ENCODE measurements at regions not wholly inside any gene's neighbourhood (a gene's known extent, or its start where the extent isn't known, plus 50 kb on each side); places are given as distances from the start of the nearest gene placed in this dataset.

DNA sequence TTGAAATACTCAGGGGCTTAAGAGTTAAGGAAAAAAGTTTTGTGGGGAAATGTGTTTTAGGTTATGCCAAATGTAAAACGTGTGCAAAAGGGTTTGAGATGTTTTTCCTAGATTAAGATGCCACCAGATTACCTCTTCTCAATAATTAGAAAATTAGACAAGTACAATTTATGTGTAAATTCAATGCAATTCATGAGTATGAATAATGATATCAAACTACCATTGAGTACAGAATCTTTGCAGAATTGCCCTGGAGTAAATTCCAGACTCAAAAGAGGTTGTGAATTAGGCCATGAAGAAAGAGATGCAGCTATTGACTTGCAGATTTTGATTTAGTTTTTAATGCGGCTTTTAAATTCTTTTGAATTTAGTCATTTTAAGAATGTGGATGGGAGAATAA lies 159.4 kb upstream of the INHBA start:
- Histone ChIP-seq H3K27me3 (replicated peaks in 2 of 5; ENCODE audit: control insufficient read depth in 4 of 5, insufficient read depth in 5 of 5, low read length in 4 of 5) (no peaks in the 10 kb centered on the region), H3K4me1 (ENCODE audit: control extremely low read depth in 1 of 4, control insufficient read depth in 4 of 4, insufficient read depth in 4 of 4, low read length in 3 of 4) (peaks cover 9 to 20% (median 16%) of the 10 kb centered on the region in 4 experiments), H3K36me3 (ENCODE audit: control insufficient read depth in 4 of 4, insufficient read depth in 4 of 4, low read length in 3 of 4) (no peaks in the 10 kb centered on the region), H3K27ac (ENCODE audit: insufficient read depth in 1 of 2, low read depth in 1 of 2, low read length in 2 of 2, poor library complexity in 1 of 2, severe bottlenecking in 2 of 2) (no peak overlapping the region), H3K4me3 (ENCODE audit: control insufficient read depth in 1 of 7, extremely low read depth in 1 of 7, insufficient read depth in 4 of 7, low read depth in 2 of 7, low read length in 6 of 7) (no peak overlapping the region), H3K9me3 (ENCODE audit: control extremely low read depth in 1 of 5, control insufficient read depth in 4 of 5, insufficient read depth in 2 of 5, low read depth in 1 of 5, low read length in 4 of 5) (peaks cover 2 to 24% (median 17%) of the 10 kb centered on the region in 5 experiments)
- ChIA-PET POLR2A (interaction anchor here (0.8 to 1.1 kb wide), 3 partner anchors 17 to 130 kb away, joined by 3 to 4 read pairs (median 3); no protein-coding TSS in a partner anchor), CTCF (interaction anchor here (0.9 to 1.5 kb wide), 2 partner anchors 11 to 17 kb away, joined by 3 to 4 read pairs; no protein-coding TSS in a partner anchor)
- WGBS (ENCODE audit: insufficient coverage), result no CpG with 5 or more reads among the region's 2 CpGs
- DNase-seq, result no peak

DNA sequence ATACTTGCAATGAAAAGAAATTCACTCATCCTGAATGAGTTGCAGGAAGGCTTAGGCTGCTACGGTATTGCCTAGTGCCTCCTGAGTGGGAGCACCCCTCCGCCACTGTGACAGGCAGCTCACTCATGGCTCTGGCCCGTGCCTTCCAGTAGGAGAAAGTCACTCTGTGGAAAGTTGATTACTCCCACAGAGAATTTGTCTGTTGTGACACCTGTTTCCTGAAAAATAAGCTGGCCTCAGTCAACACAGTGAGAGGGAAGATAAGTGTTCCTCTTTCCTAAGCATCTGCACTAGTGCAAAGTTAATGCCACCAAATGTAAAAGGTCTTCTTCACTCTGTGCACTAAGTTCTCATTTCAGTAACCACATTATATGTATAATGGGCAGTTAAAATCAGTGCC lies 158.8 kb upstream of the INHBA start:
- H3K27ac ChIP-seq (ENCODE audit: insufficient read depth in 1 of 2, low read depth in 1 of 2, low read length in 2 of 2, poor library complexity in 1 of 2, severe bottlenecking in 2 of 2), result peak overlapping the region; percentile 10 to 32
- DNase-seq, result peak; percentile 69 to 89 (median 82)
- H3K4me3 ChIP-seq (ENCODE audit: control insufficient read depth in 1 of 7, extremely low read depth in 1 of 7, insufficient read depth in 4 of 7, low read depth in 2 of 7, low read length in 6 of 7), result peak overlapping the region in 2 of 7 experiments; percentile 16 to 19
- ChIA-PET CTCF (interaction anchor here (0.9 to 1.2 kb wide), 2 partner anchors 12 to 29 kb away, joined by 3 to 4 read pairs; no protein-coding TSS in a partner anchor), POLR2A (interaction anchor here (0.6 to 1.1 kb wide), 5 partner anchors 9 to 154 kb away, joined by 3 to 4 read pairs (median 3); no protein-coding TSS in a partner anchor)
- H3K9me3 ChIP-seq (ENCODE audit: control extremely low read depth in 1 of 5, control insufficient read depth in 4 of 5, insufficient read depth in 2 of 5, low read depth in 1 of 5, low read length in 4 of 5), result peaks cover 2 to 24% (median 17%) of the 10 kb centered on the region in 5 experiments
- H3K36me3 ChIP-seq (ENCODE audit: control insufficient read depth in 4 of 4, insufficient read depth in 4 of 4, low read length in 3 of 4), result no peaks in the 10 kb centered on the region
- peaks cover 9 to 20% (median 16%) of the 10 kb centered on the region in 4 experiments for H3K4me1 ChIP-seq (ENCODE audit: control extremely low read depth in 1 of 4, control insufficient read depth in 4 of 4, insufficient read depth in 4 of 4, low read length in 3 of 4)
- 6% methylated on average over 3 of the region's 3 CpGs for WGBS (ENCODE audit: insufficient coverage)
- H3K27me3 ChIP-seq (replicated peaks in 2 of 5; ENCODE audit: control insufficient read depth in 4 of 5, insufficient read depth in 5 of 5, low read length in 4 of 5), result no peaks in the 10 kb centered on the region

DNA sequence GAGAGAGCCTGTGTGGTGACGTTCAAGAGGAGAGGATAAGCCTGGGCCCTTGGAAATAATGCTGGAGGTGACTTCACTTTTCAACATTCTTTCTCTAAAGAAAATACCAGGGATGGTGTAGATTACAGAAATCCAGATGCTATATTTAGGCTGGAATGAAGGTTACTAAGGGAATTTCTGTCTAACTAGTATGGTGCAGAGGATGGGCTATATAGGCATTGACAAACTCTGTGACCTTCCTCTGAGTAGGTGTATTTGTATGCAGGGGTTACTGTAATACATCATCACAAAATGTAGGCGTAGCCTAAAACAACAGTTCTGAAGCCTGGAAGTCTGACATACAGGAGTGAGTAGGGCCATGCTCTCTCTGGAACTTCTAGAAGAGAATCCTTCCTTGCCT lies 155.3 kb upstream of the INHBA start:
- H3K4me1 ChIP-seq (ENCODE audit: control extremely low read depth in 1 of 4, control insufficient read depth in 4 of 4, insufficient read depth in 4 of 4, low read length in 3 of 4), result peaks cover 9 to 19% (median 18%) of the 10 kb centered on the region in 4 experiments
- ChIA-PET CTCF (no interaction called here), POLR2A (no interaction called here)
- H3K27ac ChIP-seq (ENCODE audit: insufficient read depth in 1 of 2, low read depth in 1 of 2, low read length in 2 of 2, poor library complexity in 1 of 2, severe bottlenecking in 2 of 2), result no peak overlapping the region
- DNase-seq, result no peak
- WGBS (ENCODE audit: insufficient coverage), result 100% methylated on average over 1 of the region's 2 CpGs
- H3K36me3 ChIP-seq (ENCODE audit: control insufficient read depth in 4 of 4, insufficient read depth in 4 of 4, low read length in 3 of 4), result no peaks in the 10 kb centered on the region
- no peaks in the 10 kb centered on the region for H3K27me3 ChIP-seq (replicated peaks in 2 of 5; ENCODE audit: control insufficient read depth in 4 of 5, insufficient read depth in 5 of 5, low read length in 4 of 5)
- no peak overlapping the region for H3K4me3 ChIP-seq (ENCODE audit: control insufficient read depth in 1 of 7, extremely low read depth in 1 of 7, insufficient read depth in 4 of 7, low read depth in 2 of 7, low read length in 6 of 7)
- H3K9me3 ChIP-seq (ENCODE audit: control extremely low read depth in 1 of 5, control insufficient read depth in 4 of 5, insufficient read depth in 2 of 5, low read depth in 1 of 5, low read length in 4 of 5), result no peaks in the 10 kb centered on the region

DNA sequence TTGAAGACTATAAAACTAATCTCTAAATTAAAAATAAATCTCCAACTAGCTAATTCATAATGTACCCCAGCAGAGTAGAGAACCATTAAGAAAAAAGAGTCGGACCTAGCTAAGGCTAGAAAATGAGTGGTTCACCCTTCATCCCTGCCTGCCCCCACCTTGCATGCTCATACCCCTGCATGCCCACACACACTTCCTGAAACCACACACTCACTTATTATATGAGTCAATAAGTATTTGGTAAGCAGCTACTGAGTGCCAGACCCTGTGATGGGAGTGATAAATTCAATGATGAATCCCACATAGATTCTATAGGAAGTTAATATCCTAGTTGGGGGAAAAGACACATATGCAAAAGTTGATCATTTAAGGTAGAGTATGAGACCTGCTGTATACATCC lies 152.9 kb upstream of the INHBA start:
- ChIA-PET POLR2A (interaction anchor here (1.0 kb wide), 1 partner anchor 10 kb away, joined by 3 read pairs; no protein-coding TSS in a partner anchor), CTCF (interaction anchor here (1.2 to 1.5 kb wide), 4 partner anchors 18 to 85 kb away, joined by 3 read pairs; no protein-coding TSS in a partner anchor)
- Histone ChIP-seq H3K4me3 (ENCODE audit: control insufficient read depth in 1 of 7, extremely low read depth in 1 of 7, insufficient read depth in 4 of 7, low read depth in 2 of 7, low read length in 6 of 7) (no peak overlapping the region), H3K36me3 (ENCODE audit: control insufficient read depth in 4 of 4, insufficient read depth in 4 of 4, low read length in 3 of 4) (no peaks in the 10 kb centered on the region), H3K9me3 (ENCODE audit: control extremely low read depth in 1 of 5, control insufficient read depth in 4 of 5, insufficient read depth in 2 of 5, low read depth in 1 of 5, low read length in 4 of 5) (peaks cover 0 to 4% (median 0%) of the 10 kb centered on the region in 5 experiments), H3K27ac (ENCODE audit: insufficient read depth in 1 of 2, low read depth in 1 of 2, low read length in 2 of 2, poor library complexity in 1 of 2, severe bottlenecking in 2 of 2) (no peak overlapping the region), H3K27me3 (replicated peaks in 2 of 5; ENCODE audit: control insufficient read depth in 4 of 5, insufficient read depth in 5 of 5, low read length in 4 of 5) (no peaks in the 10 kb centered on the region), H3K4me1 (ENCODE audit: control extremely low read depth in 1 of 4, control insufficient read depth in 4 of 4, insufficient read depth in 4 of 4, low read length in 3 of 4) (peaks cover 0 to 7% (median 2%) of the 10 kb centered on the region in 4 experiments)
- WGBS (ENCODE audit: insufficient coverage), result no CpG with 5 or more reads among the region's 1 CpG
- peak in 2 of 3 donors; percentile 35 to 47 for DNase-seq

DNA sequence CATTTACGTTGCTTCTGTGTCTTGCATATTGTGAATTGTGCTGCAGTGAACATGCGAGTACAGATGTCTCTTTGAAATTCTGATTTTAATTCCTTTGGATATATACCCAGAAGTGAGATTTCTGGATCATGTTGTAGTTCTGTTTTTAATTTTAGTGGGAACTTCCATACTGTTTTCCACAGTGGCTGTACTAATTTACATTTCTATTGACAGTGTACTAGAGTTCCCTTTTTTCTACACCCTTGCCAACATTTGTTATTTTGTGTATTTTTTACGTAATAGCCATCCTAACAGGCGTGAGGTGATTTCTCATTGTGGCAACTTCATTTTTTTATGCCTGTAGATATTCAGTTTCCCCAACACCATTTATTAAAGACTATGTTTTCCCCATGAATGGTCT lies 144.7 kb upstream of the INHBA start:
- no peaks in the 10 kb centered on the region for H3K36me3 ChIP-seq (ENCODE audit: control insufficient read depth in 4 of 4, insufficient read depth in 4 of 4, low read length in 3 of 4)
- no peak for DNase-seq
- WGBS (ENCODE audit: insufficient coverage), result 93% methylated on average over 2 of the region's 4 CpGs
- no peak overlapping the region for H3K4me3 ChIP-seq (ENCODE audit: control insufficient read depth in 1 of 7, extremely low read depth in 1 of 7, insufficient read depth in 4 of 7, low read depth in 2 of 7, low read length in 6 of 7)
- H3K4me1 ChIP-seq (ENCODE audit: control extremely low read depth in 1 of 4, control insufficient read depth in 4 of 4, insufficient read depth in 4 of 4, low read length in 3 of 4), result no peaks in the 10 kb centered on the region
- POLR2A ChIA-PET, result no interaction called here
- H3K27ac ChIP-seq (ENCODE audit: insufficient read depth in 1 of 2, low read depth in 1 of 2, low read length in 2 of 2, poor library complexity in 1 of 2, severe bottlenecking in 2 of 2), result no peak overlapping the region
- H3K27me3 ChIP-seq (replicated peaks in 2 of 5; ENCODE audit: control insufficient read depth in 4 of 5, insufficient read depth in 5 of 5, low read length in 4 of 5), result no peaks in the 10 kb centered on the region
- CTCF ChIA-PET, result no interaction called here
- H3K9me3 ChIP-seq (ENCODE audit: control extremely low read depth in 1 of 5, control insufficient read depth in 4 of 5, insufficient read depth in 2 of 5, low read depth in 1 of 5, low read length in 4 of 5), result peaks cover 0 to 14% (median 7%) of the 10 kb centered on the region in 5 experiments

DNA sequence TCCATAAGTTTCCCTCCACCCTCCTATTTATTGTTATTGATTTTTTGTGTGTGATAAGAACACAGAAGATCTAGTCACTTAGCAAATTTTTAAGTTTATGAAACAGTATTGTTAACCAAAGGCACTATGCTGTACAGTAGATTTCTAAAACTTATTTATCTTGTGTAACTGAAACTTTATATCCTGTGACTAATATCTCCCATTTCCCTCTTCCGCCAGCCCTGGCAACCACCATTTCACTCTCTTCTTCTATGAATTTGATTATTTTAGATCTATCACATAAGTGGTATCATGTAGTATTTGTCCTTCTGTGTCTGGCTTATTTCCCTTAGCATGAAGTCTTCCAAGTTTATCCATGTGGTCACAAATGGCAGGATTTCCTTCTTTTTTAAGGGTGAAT lies 144.3 kb upstream of the INHBA start:
- WGBS (ENCODE audit: insufficient coverage), result no CpG with 5 or more reads among the region's 1 CpG
- Histone ChIP-seq H3K27me3 (replicated peaks in 2 of 5; ENCODE audit: control insufficient read depth in 4 of 5, insufficient read depth in 5 of 5, low read length in 4 of 5) (no peaks in the 10 kb centered on the region), H3K4me1 (ENCODE audit: control extremely low read depth in 1 of 4, control insufficient read depth in 4 of 4, insufficient read depth in 4 of 4, low read length in 3 of 4) (no peaks in the 10 kb centered on the region), H3K9me3 (ENCODE audit: control extremely low read depth in 1 of 5, control insufficient read depth in 4 of 5, insufficient read depth in 2 of 5, low read depth in 1 of 5, low read length in 4 of 5) (peaks cover 0 to 12% (median 7%) of the 10 kb centered on the region in 5 experiments), H3K27ac (ENCODE audit: insufficient read depth in 1 of 2, low read depth in 1 of 2, low read length in 2 of 2, poor library complexity in 1 of 2, severe bottlenecking in 2 of 2) (no peak overlapping the region), H3K4me3 (ENCODE audit: control insufficient read depth in 1 of 7, extremely low read depth in 1 of 7, insufficient read depth in 4 of 7, low read depth in 2 of 7, low read length in 6 of 7) (no peak overlapping the region), H3K36me3 (ENCODE audit: control insufficient read depth in 4 of 4, insufficient read depth in 4 of 4, low read length in 3 of 4) (no peaks in the 10 kb centered on the region)
- ChIA-PET POLR2A (no interaction called here), CTCF (no interaction called here)
- DNase-seq, result no peak

DNA sequence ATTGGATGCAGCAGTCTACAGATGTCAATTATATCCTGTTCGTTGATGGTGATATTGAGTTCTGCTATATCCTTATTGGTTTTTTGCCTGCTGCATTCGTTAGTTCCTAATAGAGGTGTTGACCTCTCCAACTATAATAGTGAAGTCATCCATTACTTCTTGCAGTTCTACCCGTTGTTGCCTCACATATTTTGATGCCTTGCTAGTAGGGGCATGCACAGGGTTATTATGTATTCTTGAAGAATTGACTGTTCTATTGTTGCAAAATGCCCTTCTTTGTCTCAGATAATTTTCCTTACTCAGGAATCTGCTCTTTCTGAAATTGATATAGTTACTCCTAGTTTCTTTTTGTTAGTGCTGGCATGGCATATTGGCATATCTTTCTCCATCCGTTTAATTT lies 140.1 kb upstream of the INHBA start:
- Histone ChIP-seq H3K4me3 (ENCODE audit: control insufficient read depth in 1 of 7, extremely low read depth in 1 of 7, insufficient read depth in 4 of 7, low read depth in 2 of 7, low read length in 6 of 7) (no peak overlapping the region), H3K9me3 (ENCODE audit: control extremely low read depth in 1 of 5, control insufficient read depth in 4 of 5, insufficient read depth in 2 of 5, low read depth in 1 of 5, low read length in 4 of 5) (peaks cover 0 to 7% (median 0%) of the 10 kb centered on the region in 5 experiments), H3K27ac (ENCODE audit: insufficient read depth in 1 of 2, low read depth in 1 of 2, low read length in 2 of 2, poor library complexity in 1 of 2, severe bottlenecking in 2 of 2) (no peak overlapping the region), H3K36me3 (ENCODE audit: control insufficient read depth in 4 of 4, insufficient read depth in 4 of 4, low read length in 3 of 4) (no peaks in the 10 kb centered on the region), H3K27me3 (replicated peaks in 2 of 5; ENCODE audit: control insufficient read depth in 4 of 5, insufficient read depth in 5 of 5, low read length in 4 of 5) (no peaks in the 10 kb centered on the region), H3K4me1 (ENCODE audit: control extremely low read depth in 1 of 4, control insufficient read depth in 4 of 4, insufficient read depth in 4 of 4, low read length in 3 of 4) (no peaks in the 10 kb centered on the region)
- no peak for DNase-seq
- POLR2A ChIA-PET, result no interaction called here
- 100% methylated on average over 2 of the region's 4 CpGs for WGBS (ENCODE audit: insufficient coverage)
- CTCF ChIA-PET, result no interaction called here

All from common myeloid progenitor, CD34-positive (primary cell).